Loucy (cell line): ENCODE measurements at regions not wholly inside any gene's neighbourhood (a gene's known extent, or its start where the extent isn't known, plus 50 kb on each side); places are given as distances from the start of the nearest gene placed in this dataset.

Experiments used
- H2AFZ ChIP-seq: fragments of 200-600 bp; sonication (generic); 2 replicates; pipeline ENCODE4 v1.6.0; 2016; ENCODE audit warnings: antibody characterized with exemption, mild to moderate bottlenecking, low read length, moderate library complexity
- H3F3A ChIP-seq: fragments of 200-600 bp; 2 replicates; pipeline ENCODE4 v1.6.0; 2016; ENCODE audit warnings: antibody characterized with exemption, low read depth, mild to moderate bottlenecking
- H3K27me3 ChIP-seq: fragments of 200-600 bp; sonication (generic); 2 replicates; pipeline ENCODE4 v1.6.1; 2014; ENCODE audit warnings: low read length, mild to moderate bottlenecking; ENCODE audit not compliant: insufficient read depth, poor library complexity, severe bottlenecking
- H3K36me3 ChIP-seq: fragments of 200-600 bp; sonication (generic); 2 replicates; pipeline ENCODE4 v1.6.1; 2016; ENCODE audit warnings: low read length; ENCODE audit not compliant: insufficient read depth
- H3K4me1 ChIP-seq: fragments of 200-600 bp; sonication (generic); 2 replicates; pipeline ENCODE4 v1.5.1; 2014; ENCODE audit warnings: low read length, mild to moderate bottlenecking; ENCODE audit not compliant: insufficient read depth, poor library complexity, severe bottlenecking
- H3K4me2 ChIP-seq: fragments of 200-600 bp; sonication (generic); 2 replicates; pipeline ENCODE4 v1.6.0; 2014; ENCODE audit warnings: antibody characterized with exemption, low read length, low read depth, mild to moderate bottlenecking; ENCODE audit not compliant: poor library complexity, severe bottlenecking
- H3K4me3 ChIP-seq: fragments of 200-600 bp; sonication (generic); 2 replicates; pipeline ENCODE4 v1.5.1; 2014; ENCODE audit warnings: low read length, mild to moderate bottlenecking, mixed read lengths; ENCODE audit not compliant: poor library complexity, severe bottlenecking
- H3K79me2 ChIP-seq: fragments of 200-600 bp; sonication (generic); 2 replicates; pipeline ENCODE4 v1.6.1; 2014; ENCODE audit warnings: low read length; ENCODE audit not compliant: insufficient read depth
- H3K9ac ChIP-seq: fragments of 200-600 bp; sonication (generic); 2 replicates; pipeline ENCODE4 v1.6.0; 2014; ENCODE audit warnings: mild to moderate bottlenecking, low read depth, low read length, moderate library complexity; ENCODE audit not compliant: poor library complexity, severe bottlenecking
- H3K9me2 ChIP-seq: fragments of 200-600 bp; sonication (generic); replicated peaks from 2 replicates; pipeline ENCODE4 v1.6.1; 2016; ENCODE audit warnings: low read depth, low read length, mixed read lengths
- H3K9me3 ChIP-seq: fragments of 200-600 bp; sonication (generic); 2 replicates; pipeline ENCODE4 v1.6.1; 2014; ENCODE audit warnings: mild to moderate bottlenecking, antibody characterized with exemption, low read length, low read depth; ENCODE audit not compliant: insufficient read depth
- H4K20me1 ChIP-seq: fragments of 200-600 bp; sonication (generic); 2 replicates; pipeline ENCODE4 v1.6.0; 2014; ENCODE audit warnings: antibody characterized with exemption, low read length, mild to moderate bottlenecking; ENCODE audit not compliant: insufficient read depth, poor library complexity, severe bottlenecking
- EZH2phosphoT487 ChIP-seq: fragments of 200-600 bp; IDR thresholded peaks from 2 replicates; pipeline ENCODE4 v1.6.1; 2018; ENCODE audit warnings: antibody characterized with exemption, mild to moderate bottlenecking, moderate library complexity, borderline replicate concordance
- TF ChIP-seq, protein P1 (sequence below): fragments of 200-600 bp; sonication (generic); conservative IDR thresholded peaks from 2 replicates; pipeline ENCODE4 v1.5.1; 2014; ENCODE audit warnings: mild to moderate bottlenecking, antibody characterized with exemption, low read length

DNA sequence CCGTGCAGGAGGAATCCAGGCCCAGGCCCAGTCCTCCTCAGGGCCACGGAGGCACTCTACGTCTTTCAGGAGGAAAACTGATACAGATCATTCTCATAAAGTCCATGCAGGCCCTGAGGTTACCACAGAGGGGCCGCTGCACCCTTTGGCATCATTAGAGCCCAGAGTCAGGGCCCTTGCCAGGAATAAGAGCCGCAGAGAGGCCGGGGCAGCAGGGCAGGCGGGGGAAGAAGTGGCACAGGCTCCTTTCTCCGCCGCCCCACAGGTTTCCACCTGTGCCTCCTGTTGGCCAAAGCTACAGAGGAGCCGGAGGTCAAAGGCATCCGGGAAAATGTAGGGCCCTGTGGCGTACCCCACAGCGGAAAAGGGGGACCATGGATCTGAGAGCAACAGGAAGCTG is 366.6 kb upstream of the SHH start:
- TF ChIP-seq, protein P1, sequence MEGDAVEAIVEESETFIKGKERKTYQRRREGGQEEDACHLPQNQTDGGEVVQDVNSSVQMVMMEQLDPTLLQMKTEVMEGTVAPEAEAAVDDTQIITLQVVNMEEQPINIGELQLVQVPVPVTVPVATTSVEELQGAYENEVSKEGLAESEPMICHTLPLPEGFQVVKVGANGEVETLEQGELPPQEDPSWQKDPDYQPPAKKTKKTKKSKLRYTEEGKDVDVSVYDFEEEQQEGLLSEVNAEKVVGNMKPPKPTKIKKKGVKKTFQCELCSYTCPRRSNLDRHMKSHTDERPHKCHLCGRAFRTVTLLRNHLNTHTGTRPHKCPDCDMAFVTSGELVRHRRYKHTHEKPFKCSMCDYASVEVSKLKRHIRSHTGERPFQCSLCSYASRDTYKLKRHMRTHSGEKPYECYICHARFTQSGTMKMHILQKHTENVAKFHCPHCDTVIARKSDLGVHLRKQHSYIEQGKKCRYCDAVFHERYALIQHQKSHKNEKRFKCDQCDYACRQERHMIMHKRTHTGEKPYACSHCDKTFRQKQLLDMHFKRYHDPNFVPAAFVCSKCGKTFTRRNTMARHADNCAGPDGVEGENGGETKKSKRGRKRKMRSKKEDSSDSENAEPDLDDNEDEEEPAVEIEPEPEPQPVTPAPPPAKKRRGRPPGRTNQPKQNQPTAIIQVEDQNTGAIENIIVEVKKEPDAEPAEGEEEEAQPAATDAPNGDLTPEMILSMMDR, result no peak
- no peak for TF ChIP-seq EZH2phosphoT487
- no peak overlapping the region for H3K4me3 ChIP-seq
- H3K27me3 ChIP-seq, result no peaks in the 10 kb centered on the region
- H3K4me1 ChIP-seq, result no peaks in the 10 kb centered on the region
- H3K79me2 ChIP-seq, result no peaks in the 10 kb centered on the region
- H3F3A ChIP-seq, result no peaks in the 10 kb centered on the region
- no peaks in the 10 kb centered on the region for H3K9me2 ChIP-seq
- no peak overlapping the region for H3K9ac ChIP-seq
- H4K20me1 ChIP-seq, result no peaks in the 10 kb centered on the region
- no peak overlapping the region for H2AFZ ChIP-seq
- H3K9me3 ChIP-seq, result peaks cover 9% of the 10 kb centered on the region; the same call in 1 of the 2 replicates
- no peak overlapping the region for H3K4me2 ChIP-seq
- H3K36me3 ChIP-seq, result no peaks in the 10 kb centered on the region

DNA sequence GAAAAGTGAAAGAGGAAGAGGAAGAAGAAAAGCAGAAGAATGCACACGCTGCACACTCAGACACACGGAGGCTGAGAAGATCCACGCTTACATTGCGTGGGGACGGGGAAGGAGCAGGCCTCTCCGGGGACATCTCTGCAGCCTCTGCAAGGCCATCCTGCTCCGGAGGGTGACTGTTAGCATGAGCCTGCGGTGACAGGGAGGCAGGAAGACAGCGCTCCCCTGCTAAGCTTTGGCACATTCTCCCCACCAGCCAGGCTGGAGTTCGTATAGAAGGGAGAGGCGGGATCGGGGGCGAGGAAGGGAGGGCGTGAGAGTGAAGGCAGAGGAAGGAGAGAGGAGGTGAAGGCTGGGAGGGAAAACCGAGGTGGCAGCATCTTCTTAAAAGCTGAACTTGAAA is 366.0 kb upstream of the SHH start:
- Histone ChIP-seq H3K36me3 (no peaks in the 10 kb centered on the region), H2AFZ (no peak overlapping the region), H3K79me2 (no peaks in the 10 kb centered on the region), H3K9me3 (peaks cover 9% of the 10 kb centered on the region; the same call in 1 of the 2 replicates), H3F3A (no peaks in the 10 kb centered on the region), H3K9ac (no peak overlapping the region), H3K4me1 (no peaks in the 10 kb centered on the region), H3K27me3 (no peaks in the 10 kb centered on the region), H3K9me2 (no peaks in the 10 kb centered on the region), H3K4me3 (no peak overlapping the region), H3K4me2 (no peak overlapping the region), H4K20me1 (no peaks in the 10 kb centered on the region)
- TF ChIP-seq, protein P1, result no peak
- no peak for TF ChIP-seq EZH2phosphoT487

DNA sequence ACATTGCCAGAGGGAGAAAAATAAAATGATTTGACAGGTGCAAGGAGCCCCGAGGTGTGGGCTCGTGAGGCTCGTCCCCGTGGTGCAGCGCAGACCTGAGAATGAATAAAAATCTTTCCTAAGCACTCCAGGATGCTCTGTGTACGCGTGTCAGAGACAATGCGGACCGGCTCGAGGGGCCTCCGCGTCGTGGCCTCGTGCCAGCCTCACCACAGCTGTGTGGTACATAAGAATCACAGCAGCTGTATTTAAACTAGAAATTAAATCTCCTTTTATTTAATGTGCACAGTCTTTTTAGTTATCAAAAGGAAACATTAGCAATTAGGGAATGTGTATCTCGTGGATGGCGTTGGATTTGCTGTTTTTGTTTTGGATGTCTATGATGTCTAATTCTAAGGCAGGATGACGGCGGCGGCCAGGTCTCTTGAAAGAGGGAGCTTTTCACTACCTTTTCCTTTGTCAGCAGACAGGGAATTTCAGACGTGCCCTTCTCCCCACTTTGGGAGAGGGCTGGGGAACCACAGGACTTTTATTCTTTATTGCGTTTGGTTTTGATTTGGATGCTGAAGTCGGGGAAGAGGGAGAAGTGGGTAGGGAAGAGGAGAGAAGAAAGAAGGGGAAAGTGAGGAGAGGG is 365.3 kb upstream of the SHH start:
- Histone ChIP-seq H3K4me1 (no peaks in the 10 kb centered on the region), H2AFZ (no peak overlapping the region), H3K9me2 (no peaks in the 10 kb centered on the region), H3K4me2 (no peak overlapping the region), H3K27me3 (no peaks in the 10 kb centered on the region), H3K9ac (no peak overlapping the region), H3F3A (no peaks in the 10 kb centered on the region), H3K36me3 (no peaks in the 10 kb centered on the region), H3K4me3 (no peak overlapping the region), H3K79me2 (no peaks in the 10 kb centered on the region), H3K9me3 (peaks cover 9% of the 10 kb centered on the region; the same call in 1 of the 2 replicates), H4K20me1 (no peaks in the 10 kb centered on the region)
- TF ChIP-seq, protein P1, result no peak
- TF ChIP-seq EZH2phosphoT487, result no peak
